ENCODE measurements at regions not wholly inside any gene's neighbourhood (a gene's known extent, or its start where the extent isn't known, plus 50 kb on each side); places are given as distances from the start of the nearest gene placed in this dataset.
"Not testable (repeated sequence)": the region's sequence is repeated elsewhere in the genome, so short reads cannot be mapped to it uniquely, and the experiment has no call there.

DNA sequence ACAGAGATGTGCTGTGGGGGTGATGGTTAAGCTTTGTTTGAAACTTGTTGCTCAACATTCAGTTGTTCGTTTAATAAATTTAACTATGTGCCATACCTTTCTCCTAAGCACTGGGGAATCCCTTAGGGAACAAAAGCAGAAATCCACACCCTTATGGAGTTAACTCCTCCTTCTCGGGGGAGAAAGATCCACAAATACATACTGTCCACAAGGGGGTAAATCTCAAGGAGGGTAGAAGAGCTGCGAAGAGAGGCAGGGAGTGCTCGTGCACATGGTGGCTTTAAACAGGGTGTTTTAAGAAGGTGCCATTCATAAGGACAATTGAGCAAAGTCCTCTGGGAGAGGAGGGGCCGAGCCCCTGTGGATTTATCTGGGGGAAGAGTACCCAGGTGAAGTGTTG lies 92.5 kb downstream of the CRYBB2 start:
- TF ChIP-seq, protein P1, sequence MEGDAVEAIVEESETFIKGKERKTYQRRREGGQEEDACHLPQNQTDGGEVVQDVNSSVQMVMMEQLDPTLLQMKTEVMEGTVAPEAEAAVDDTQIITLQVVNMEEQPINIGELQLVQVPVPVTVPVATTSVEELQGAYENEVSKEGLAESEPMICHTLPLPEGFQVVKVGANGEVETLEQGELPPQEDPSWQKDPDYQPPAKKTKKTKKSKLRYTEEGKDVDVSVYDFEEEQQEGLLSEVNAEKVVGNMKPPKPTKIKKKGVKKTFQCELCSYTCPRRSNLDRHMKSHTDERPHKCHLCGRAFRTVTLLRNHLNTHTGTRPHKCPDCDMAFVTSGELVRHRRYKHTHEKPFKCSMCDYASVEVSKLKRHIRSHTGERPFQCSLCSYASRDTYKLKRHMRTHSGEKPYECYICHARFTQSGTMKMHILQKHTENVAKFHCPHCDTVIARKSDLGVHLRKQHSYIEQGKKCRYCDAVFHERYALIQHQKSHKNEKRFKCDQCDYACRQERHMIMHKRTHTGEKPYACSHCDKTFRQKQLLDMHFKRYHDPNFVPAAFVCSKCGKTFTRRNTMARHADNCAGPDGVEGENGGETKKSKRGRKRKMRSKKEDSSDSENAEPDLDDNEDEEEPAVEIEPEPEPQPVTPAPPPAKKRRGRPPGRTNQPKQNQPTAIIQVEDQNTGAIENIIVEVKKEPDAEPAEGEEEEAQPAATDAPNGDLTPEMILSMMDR (IDR thresholded peaks at IDR 0.05; ENCODE audit: low read depth, low read length, missing input control) = not testable (repeated sequence)
- TF ChIP-seq YY1 (IDR thresholded peaks at IDR 0.05); JUND (IDR thresholded peaks at IDR 0.05); RAD21 (IDR thresholded peaks at IDR 0.05); EGR1 (IDR thresholded peaks at IDR 0.05; ENCODE audit: low read depth in 2 of 2); FOXA1 (IDR thresholded peaks at IDR 0.05); HNF4A (conservative IDR thresholded peaks at IDR 0.05); RXRA (IDR thresholded peaks at IDR 0.05); SP1 (IDR thresholded peaks at IDR 0.05): not testable (repeated sequence)
- TF ChIP-seq, protein P2, sequence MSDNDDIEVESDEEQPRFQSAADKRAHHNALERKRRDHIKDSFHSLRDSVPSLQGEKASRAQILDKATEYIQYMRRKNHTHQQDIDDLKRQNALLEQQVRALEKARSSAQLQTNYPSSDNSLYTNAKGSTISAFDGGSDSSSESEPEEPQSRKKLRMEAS (IDR thresholded peaks at IDR 0.05) = not testable (repeated sequence)
- TF ChIP-seq, protein P3, sequence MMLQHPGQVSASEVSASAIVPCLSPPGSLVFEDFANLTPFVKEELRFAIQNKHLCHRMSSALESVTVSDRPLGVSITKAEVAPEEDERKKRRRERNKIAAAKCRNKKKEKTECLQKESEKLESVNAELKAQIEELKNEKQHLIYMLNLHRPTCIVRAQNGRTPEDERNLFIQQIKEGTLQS (IDR thresholded peaks at IDR 0.05) = not testable (repeated sequence)
